ENCODE measurements at regions not wholly inside any gene's neighbourhood (a gene's known extent, or its start where the extent isn't known, plus 50 kb on each side); places are given as distances from the start of the nearest gene placed in this dataset.
"Not testable (repeated sequence)": the region's sequence is repeated elsewhere in the genome, so short reads cannot be mapped to it uniquely, and the experiment has no call there.

DNA sequence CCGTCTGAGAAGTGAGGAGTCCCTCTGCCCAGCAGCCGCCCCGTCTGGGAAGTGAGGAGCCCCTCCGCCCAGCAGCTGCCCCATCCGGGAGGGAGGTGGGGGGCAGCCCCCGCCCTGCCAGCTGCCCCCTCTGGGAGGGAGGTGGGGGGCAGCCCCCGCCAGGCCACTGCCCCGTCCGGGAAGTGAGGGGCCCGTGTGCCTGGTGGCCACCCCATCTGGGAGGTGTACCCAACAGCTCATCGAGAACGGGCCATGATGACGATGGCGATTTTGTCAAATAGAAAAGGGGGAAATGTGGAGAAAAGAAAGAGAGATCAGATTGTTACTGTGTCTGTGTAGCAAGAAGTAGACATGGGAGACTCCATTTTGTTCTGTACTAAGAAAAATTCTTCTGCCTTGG, 208.8 kb downstream of the KDM5D start:
- DNase-seq (ENCODE audit: low read depth), result not testable (repeated sequence)

DNA sequence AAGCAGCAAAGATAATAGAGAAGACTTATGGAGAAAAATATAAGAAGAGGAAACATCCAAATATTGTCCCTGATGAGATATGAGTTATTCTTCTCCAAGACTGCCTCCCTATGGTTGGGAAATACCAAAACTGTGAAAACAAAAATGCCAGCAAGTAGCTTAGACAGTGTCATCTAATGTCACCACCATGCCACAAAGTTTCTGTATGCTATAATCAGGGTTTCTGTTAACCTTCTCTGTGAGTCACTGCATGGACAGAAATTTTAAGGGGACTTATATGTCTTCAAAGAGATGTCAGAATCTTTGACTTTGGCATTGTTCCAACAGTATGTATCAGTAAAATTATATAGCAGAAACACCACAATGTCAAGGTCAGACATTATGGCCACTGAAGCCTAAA, 222.6 kb downstream of the KDM5D start:
- no peak for DNase-seq (ENCODE audit: low read depth)

- no peak for DNase-seq (ENCODE audit: low read depth)
Measured at GRCh38 chrY:19503092-19503449, 241.5 kb downstream of the KDM5D start.

DNA sequence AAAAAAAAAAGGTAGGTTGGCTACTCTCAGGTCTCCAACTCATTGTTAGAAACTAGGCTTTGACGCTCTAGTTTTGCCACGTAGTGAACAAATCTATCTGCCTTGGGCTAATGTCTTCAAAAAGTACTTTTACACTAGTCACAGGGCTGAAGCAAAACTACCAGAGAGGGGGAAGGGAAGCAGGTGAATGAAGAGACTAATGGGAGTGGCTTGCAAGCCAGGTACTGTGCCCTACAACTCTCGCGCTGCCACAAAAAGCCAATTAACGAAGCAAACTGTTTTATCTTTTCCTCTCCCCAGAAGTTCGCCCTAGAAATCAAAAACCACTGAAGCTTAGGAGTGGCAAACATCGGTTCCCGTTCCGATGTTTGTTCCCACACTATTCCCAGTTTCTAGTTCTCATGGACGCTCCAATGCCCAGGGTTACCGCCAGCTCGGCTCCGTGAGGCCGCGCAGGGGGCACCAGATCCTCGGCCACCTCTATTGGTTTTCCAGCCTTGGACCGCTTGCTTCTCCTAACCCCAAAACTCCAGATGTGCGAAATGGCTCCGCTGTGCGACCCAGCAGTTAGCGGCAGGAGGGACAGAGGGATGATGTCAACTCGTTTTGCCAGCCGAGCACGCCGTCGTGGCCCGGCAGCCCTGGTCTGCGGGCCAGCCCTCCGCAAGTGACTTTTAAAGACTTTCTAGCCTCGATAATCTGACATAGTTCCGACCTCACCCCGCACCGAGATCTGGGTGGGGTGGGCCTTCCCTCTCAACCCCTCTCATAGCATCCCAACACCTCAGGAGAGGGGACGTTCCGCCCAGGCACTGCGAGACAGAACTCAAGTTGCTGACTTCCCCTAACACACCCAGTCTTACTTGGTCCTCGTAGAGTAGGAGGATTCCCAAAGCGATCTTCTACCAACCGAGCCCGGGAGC, 242.1 kb downstream of the KDM5D start:
- DNase-seq (ENCODE audit: low read depth), result no peak

DNA sequence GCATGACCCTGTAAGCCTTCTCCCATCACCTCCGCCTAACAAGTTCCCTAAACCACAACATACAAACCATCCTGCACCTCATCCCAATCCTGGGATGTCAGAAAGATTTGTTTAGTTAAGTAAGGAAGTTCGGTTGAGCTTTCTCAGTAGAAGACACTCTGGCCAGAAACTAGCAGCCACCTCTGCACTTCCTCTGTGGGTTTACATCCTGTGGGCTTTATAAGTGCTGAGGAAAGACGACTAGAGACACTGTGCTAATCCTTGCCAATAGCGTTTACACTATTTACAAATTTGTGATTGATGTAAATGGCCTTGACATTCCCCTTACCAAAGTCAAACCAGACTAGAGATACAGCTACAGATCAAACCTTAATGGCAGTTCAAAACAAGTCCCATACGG, 246.0 kb downstream of the KDM5D start:
- DNase-seq (ENCODE audit: low read depth), result no peak

DNA sequence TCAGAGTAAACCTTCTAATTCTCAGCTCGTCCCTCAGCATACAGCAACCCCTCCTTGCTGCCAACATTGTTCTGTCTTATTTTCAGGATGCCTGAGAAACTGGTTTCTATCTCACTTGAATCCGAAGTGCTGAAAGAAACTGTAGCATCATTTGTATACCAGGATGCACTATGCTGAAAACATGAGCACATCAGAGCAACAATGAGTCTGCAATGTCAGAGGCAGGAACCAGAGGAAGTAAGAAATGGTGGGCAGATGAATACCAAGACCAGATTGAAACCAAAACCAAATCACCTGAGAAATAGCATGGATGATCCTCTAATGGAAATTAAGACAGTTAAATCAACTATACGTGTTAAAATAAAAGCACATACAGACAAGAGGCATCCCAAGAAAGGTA, 257.0 kb downstream of the KDM5D start:
- DNase-seq (ENCODE audit: low read depth), result no peak

- no peak for DNase-seq (ENCODE audit: low read depth)
Measured at GRCh38 chrY:19484997-19485396, 259.5 kb downstream of the KDM5D start.

DNA sequence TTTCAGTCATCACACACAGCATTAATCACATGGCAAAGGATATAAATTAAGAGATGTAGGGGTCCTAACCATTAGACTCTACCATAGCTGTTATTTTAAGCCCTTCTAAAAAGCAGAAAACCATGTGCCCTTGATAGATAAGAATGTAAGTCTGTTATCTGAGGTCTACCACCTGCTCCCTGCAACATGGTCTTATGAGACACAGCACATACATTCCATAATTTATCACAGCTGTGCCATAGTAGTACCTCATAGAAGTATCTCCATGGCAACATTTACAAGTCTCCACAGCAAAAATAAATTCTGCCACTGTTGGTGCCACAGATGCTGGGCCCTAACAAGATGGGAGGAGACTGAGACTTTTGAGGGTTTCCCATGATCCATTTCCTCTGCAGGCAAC, 265.4 kb downstream of the KDM5D start:
- DNase-seq (ENCODE audit: low read depth), result no peak

DNA sequence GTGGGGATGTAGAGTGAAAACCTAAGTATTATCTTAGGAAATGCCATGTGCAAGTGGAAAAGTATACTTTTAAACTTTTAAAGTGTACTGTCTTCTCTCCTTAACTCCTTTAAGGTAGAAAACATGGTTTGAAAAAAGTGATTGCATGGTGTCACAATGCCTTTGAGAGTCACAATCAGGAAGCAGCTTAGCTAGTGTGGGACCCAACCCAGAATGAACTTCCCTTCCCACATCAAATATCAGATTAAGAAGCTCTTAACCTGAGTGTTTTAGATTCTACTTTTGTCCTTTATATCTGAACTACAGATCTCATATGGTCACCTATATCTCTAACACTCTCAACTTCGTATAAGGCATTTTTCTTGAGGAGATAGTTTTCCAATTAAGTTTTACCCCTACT, 266.6 kb downstream of the KDM5D start:
- no peak for DNase-seq (ENCODE audit: low read depth)

DNA sequence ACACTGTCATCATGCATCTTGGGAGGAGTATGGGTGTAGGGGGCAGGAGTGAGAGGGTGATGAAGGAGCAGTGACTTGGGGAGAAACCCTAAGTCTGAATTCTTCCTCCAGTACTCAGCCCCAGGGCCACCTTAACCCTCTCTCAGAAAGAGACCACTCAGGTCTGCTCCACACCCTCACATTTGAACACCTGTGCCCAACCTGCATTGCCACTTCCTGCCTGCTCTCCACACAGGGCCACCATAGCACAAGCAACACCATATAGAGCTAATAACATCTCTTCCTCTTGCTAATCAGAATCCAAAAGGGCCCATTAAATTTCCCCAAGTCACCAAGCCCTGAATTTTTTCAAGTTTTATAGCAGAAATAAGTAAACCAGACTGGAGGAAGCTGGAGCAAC, 278.7 kb downstream of the KDM5D start:
- no peak for DNase-seq (ENCODE audit: low read depth)

DNA sequence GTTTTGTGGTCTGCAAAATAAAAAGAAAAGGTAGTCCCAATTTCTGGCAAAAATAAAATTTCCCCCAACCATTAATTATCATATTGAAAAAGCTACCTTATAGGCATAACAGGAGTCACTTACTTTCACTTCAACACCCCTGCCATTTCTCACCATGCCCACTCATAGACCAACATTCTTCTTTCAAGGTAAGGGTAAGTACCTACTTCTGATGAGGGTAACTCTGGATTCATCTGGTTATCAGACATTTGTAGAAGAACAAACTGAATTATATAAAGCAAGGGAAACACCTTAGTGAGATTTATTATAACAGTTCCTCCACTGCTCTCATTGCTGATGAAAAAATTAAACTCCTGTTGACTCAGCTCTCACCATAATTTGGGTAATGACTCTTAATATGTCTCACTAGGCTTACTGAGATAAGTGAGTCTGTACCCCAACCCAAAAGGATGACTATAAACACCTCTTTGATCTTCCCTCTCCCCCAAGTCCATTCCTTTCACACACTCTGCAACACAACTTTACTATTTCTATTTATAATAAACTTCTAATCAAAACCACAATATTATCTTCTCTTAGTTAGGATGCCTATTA, 287.6 kb downstream of the KDM5D start:
- no peak for DNase-seq (ENCODE audit: low read depth)

- DNase-seq (ENCODE audit: low read depth), result no peak
Measured at GRCh38 chrY:19433059-19433458, 311.5 kb downstream of the KDM5D start.

DNA sequence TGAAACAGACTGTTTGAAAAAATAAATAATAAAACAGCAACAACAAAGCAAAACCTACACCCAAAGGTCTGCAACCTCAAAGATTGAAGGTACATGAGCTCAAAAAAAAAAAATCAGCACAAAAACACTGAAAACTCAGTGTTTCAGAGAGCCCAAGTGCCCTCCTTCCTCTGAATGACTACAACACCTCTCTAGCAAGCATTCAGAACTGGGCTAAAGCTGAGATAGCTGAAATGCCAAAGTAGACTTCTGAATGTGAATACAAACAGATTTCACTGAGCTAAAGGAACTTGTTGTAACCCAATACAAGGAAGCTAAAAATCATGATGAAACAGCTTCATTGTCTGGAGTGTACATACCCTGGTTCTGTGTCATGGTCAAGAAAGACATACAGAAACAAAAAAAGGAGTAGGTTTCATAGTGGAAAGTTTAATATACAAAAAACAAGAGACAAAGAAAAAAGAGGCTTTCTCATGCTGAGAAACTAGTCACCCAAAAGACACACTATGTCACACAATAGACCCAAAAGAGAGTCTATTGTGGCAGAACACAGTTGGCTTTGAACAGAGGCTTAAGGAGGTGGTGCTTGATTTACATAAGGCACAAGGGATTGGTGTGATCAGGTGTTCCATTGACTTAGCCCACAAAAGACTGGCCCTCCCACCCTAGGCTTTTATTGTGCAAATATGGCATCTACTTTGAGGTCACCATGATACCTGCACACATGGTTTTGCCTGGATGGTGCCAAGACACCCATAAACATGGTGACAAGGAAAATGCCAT, 316.6 kb downstream of the KDM5D start:
- DNase-seq (ENCODE audit: low read depth), result no peak

GRCh38 chrY:19427191-19427590, 317.3 kb downstream of the KDM5D start:
- not testable (repeated sequence) for DNase-seq (ENCODE audit: low read depth)

DNA sequence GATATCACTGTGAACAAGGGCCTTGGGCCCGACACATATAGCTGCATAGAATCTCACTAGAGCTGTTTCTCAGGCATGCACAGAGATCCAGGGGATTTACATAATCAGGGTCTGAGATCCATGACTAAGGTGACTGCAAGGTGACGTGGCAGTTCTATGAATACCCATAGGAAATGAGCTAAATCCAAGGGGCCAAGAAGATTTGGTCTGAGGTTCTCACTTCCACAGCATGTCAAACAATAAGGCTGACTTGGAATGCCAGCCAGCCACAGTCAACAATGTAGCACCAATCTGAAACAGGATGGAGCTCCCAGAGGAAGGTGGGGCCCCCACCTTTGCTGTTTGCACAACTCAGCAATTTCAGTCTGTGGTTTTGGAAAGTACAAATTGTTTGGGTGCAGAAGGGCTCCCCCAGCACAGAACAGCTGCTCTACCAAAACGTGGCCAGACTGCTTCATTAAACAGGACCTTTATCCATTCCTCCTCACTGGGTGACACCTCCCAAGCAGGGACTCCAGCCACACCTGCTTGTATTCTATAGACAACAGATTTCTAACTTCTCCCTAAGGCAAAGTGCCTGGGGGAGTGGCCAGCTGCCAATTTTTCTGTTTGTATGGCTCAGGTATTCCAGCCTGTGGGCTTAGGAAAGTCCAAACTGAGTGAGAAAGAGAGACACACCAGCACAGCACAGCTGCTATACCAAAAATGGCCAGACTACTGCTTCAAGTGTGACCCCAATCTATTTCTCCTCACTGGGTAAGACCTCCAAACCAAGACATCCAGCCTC, 333.4 kb downstream of the KDM5D start:
- no peak for DNase-seq (ENCODE audit: low read depth)

- DNase-seq (ENCODE audit: low read depth), result no peak
Measured at GRCh38 chrY:19406246-19406645, 338.3 kb downstream of the KDM5D start.

DNA sequence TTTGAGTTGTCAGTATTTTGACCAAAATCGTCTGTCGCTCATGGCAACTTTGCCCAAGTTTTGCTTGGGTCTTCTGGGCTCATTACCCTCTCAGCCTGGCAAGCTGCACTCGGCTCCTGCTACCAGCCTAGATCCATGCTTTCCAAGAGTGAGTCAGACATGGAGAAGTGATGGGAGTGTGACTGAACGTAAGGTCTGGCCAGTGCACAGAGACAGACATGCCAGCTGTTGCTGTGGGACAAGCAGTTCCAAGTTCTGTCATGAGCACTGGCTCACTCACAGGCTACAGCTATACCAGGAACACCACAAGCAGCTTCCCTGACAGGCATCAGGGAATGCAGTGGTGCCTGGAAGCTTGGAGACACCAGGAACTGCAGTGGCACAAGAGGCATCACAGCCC, 338.9 kb downstream of the KDM5D start:
- no peak for DNase-seq (ENCODE audit: low read depth)

DNA sequence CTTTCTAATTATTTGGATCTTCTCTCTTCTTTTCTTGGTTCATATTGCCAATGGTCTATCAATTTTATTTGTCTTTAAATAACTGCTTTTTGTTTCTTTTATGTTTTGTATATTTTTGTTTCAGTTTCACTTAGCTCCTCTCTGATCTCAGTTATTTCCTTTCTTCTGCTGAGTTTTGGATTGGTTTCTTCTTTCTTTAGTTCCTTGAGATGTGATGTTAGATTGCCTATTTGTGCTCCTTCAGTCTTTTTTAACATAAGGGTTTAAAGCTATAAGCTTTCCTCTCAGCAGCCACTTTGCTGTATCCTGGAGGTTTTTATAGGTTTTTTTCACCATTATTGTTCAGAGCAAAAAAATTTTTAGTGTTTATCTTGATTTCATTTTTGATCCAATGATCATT, 351.6 kb downstream of the KDM5D start:
- DNase-seq (ENCODE audit: low read depth), result no peak

DNA sequence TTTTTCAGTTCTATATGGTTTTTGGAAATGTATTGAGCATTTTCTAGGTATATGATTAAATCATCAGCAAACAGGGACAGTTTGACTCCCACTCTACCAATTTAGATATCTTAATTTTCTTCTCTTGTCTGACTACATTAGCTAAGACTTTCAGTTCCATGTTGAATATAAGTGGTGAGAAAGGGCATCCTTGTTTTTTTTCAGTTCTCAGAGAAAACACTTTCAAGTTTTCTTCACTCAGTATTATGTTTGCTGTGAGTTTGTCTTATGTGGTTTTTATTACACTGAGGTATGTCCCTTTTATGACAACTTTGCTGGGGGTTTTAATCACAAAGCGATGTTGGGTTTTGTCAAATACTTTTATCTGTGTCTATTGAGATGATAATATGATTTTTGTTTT, 352.6 kb downstream of the KDM5D start:
- no peak for DNase-seq (ENCODE audit: low read depth)

GRCh38 chrY:19365321-19365720, 379.2 kb downstream of the KDM5D start:
- DNase-seq (ENCODE audit: low read depth), result no peak

DNA sequence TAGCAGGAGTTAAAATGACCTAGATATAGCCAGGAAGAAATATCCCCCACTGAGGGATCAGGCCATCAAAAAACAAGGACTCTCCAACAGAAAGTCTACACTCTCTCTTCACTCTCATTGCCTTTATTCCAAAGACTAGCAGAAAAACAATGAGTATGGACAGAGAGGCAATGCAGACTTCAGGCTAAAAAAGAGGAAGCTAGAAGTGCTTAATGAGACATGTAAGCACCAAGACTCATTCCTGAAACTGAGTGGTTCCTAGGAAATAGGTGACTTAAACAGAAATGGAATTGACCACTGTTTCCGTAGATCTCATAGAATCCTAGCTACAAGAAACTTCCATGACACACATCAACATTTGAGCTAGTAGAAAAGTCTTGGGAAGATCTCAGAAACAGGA, 387.3 kb downstream of the KDM5D start:
- no peak for DNase-seq (ENCODE audit: low read depth)

DNA sequence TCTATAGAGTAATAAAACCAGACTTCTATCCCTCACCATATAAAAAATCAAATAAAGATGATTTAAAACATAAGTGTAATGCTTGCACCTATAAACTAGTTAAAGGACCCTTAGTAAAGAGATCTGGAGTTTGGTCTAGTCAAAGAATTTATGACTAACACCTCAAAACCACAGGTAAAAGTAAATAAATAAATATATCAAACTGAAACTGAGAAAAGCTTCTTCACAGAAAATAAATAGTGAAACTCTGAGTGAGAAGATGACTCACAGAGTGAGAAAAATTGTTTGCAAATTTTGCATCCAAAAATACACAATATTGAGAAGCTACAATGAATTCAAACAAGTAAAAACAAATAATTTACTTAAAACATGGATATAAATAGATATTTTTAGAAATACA, 387.8 kb downstream of the KDM5D start:
- no peak for DNase-seq (ENCODE audit: low read depth)
